PFSK-1 (cell line): ENCODE measurements at regions not wholly inside any gene's neighbourhood (a gene's known extent, or its start where the extent isn't known, plus 50 kb on each side); places are given as distances from the start of the nearest gene placed in this dataset.

ENCODE experiments used
- FOXP2 ChIP-seq: optimal IDR thresholded peaks from 2 replicates; pipeline ENCODE3; 2011; ENCODE audit warnings: borderline replicate concordance, control low read depth, inconsistent platforms; ENCODE audit not compliant: insufficient read depth; ENCODE audit errors: extremely low read length, extremely low read depth
- POLR2AphosphoS5 ChIP-seq: IDR thresholded peaks from 2 replicates; pipeline ENCODE4 v1.6.1; 2012; ENCODE audit warnings: low read depth, mild to moderate bottlenecking, control low read depth, low read length, moderate library complexity
- SIN3A ChIP-seq: IDR thresholded peaks from 2 replicates; pipeline ENCODE4 v1.6.1; 2012; ENCODE audit warnings: mild to moderate bottlenecking, low read length, moderate library complexity, borderline replicate concordance; ENCODE audit not compliant: insufficient read depth
- TAF1 ChIP-seq: IDR thresholded peaks from 2 replicates; pipeline ENCODE4 v1.6.1; 2012; ENCODE audit warnings: low read length, control low read depth, borderline replicate concordance; ENCODE audit not compliant: insufficient read depth
- TF ChIP-seq, protein P1 (sequence below), 2 experiments: IDR thresholded peaks; 2 replicates each; pipeline versions ENCODE4 v1.6.1 to v1.8.0; 2011 to 2012; ENCODE audit warnings: low read depth in 2 of 2, low read length in 2 of 2, control low read depth in 1 of 2, inconsistent platforms in 1 of 2, mild to moderate bottlenecking in 1 of 2, moderate library complexity in 1 of 2; ENCODE audit not compliant: insufficient read depth in 1 of 2

DNA sequence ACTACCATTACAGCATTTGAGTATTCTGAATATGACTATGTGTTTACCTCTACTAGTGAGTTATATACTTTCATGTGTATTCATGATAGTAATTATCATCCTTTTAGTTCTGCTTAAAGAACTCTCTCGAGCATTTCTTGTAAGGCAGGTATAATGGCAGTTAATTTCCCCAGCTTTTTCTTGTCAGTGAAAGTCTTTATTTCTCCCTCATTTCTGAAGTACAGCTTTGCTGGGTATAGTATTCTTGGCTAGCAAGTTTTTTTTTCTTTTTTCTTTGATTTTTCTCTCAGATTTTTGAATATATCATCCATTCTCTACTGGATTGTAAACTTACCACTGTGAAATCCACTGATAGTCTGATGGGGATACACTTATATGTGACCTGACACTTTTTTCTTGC lies 165.9 kb upstream of the ARHGAP5 start:
- TF ChIP-seq SIN3A, result no peak
- TF ChIP-seq TAF1, result no peak
- TF ChIP-seq, protein P1, sequence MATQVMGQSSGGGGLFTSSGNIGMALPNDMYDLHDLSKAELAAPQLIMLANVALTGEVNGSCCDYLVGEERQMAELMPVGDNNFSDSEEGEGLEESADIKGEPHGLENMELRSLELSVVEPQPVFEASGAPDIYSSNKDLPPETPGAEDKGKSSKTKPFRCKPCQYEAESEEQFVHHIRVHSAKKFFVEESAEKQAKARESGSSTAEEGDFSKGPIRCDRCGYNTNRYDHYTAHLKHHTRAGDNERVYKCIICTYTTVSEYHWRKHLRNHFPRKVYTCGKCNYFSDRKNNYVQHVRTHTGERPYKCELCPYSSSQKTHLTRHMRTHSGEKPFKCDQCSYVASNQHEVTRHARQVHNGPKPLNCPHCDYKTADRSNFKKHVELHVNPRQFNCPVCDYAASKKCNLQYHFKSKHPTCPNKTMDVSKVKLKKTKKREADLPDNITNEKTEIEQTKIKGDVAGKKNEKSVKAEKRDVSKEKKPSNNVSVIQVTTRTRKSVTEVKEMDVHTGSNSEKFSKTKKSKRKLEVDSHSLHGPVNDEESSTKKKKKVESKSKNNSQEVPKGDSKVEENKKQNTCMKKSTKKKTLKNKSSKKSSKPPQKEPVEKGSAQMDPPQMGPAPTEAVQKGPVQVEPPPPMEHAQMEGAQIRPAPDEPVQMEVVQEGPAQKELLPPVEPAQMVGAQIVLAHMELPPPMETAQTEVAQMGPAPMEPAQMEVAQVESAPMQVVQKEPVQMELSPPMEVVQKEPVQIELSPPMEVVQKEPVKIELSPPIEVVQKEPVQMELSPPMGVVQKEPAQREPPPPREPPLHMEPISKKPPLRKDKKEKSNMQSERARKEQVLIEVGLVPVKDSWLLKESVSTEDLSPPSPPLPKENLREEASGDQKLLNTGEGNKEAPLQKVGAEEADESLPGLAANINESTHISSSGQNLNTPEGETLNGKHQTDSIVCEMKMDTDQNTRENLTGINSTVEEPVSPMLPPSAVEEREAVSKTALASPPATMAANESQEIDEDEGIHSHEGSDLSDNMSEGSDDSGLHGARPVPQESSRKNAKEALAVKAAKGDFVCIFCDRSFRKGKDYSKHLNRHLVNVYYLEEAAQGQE (IDR thresholded peaks at IDR 0.05; ENCODE audit: insufficient read depth in 1 of 2, low read depth in 2 of 2, low read length in 2 of 2), result no peak
- no peak for TF ChIP-seq FOXP2
- TF ChIP-seq POLR2AphosphoS5, result no peak

DNA sequence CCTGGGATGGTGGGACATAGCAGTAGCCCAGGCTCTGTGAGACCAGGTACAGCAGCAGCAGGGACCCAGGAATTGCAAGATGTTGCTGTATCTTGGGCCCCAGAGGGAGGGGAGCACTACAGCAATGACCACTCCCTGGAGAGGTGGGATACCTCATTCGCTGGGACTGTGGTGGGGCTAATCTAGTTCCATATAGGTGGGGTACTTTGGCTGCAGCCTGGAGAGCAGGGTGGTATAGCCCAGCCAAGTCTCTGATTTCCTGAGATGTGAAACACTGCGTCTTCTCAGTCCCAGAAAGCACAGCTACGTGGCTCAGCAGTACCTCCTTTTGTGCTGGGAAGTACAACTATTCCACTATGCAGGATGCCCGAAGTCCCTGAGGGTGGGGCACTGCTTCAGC lies 163.7 kb upstream of the ARHGAP5 start:
- no peak for TF ChIP-seq SIN3A
- TF ChIP-seq FOXP2, result no peak
- TF ChIP-seq TAF1, result no peak
- TF ChIP-seq, protein P1 (IDR thresholded peaks at IDR 0.05; ENCODE audit: insufficient read depth in 1 of 2, low read depth in 2 of 2, low read length in 2 of 2), result no peak
- TF ChIP-seq POLR2AphosphoS5, result no peak

DNA sequence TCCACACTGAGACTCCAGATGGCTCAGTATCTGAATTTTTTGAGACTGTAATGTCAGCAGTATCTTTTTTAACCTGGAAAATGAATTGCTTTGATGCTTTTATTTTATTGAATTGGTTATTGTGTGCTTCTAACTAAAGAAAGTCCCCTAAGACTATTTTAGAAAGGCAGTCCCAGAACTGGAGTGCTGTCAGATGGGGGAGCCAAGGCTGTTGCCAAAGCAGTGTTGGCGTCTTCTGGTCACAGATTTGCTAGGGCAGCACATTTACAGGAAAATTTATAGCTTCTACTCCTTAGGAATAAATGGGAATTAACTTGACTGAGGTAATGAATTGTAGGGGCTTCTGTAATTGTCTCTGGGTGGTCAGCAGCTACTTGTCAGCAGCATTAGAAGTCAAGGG lies 157.1 kb upstream of the ARHGAP5 start:
- TF ChIP-seq, protein P1 (IDR thresholded peaks at IDR 0.05; ENCODE audit: insufficient read depth in 1 of 2, low read depth in 2 of 2, low read length in 2 of 2), result no peak
- TF ChIP-seq FOXP2, result no peak

DNA sequence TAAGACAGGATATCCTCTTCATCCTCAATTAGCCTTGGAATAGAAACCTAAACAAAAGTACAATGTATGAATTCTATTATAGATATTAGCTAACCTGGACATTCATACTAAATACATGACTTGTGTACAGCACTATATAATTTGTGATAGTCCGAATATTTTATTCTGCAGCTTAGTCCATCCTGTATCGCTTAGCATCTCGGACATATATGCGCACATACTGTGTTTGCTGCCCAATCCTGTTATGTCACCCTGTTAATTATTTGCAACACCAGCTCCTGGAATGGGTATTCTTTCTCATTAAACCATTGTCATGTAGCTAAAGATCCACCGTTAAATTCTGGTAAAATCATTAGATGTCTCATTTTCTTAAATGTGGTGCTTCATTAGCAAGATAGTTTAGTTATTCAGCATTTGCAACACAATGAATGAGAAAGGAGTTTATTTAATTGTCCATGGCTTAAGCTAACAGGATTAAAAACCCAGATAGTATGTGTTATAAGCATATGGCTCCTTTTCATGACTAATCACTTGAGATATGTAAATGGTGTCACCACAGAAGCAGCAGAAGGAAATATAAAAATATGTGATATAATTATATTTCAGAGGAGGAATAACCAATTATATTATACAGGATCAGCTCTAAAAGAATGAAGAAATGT lies 156.0 kb upstream of the ARHGAP5 start:
- TF ChIP-seq TAF1 (no peak), POLR2AphosphoS5 (no peak), FOXP2 (no peak), SIN3A (no peak)
- TF ChIP-seq, protein P1 (IDR thresholded peaks at IDR 0.05; ENCODE audit: insufficient read depth in 1 of 2, low read depth in 2 of 2, low read length in 2 of 2), result no peak

DNA sequence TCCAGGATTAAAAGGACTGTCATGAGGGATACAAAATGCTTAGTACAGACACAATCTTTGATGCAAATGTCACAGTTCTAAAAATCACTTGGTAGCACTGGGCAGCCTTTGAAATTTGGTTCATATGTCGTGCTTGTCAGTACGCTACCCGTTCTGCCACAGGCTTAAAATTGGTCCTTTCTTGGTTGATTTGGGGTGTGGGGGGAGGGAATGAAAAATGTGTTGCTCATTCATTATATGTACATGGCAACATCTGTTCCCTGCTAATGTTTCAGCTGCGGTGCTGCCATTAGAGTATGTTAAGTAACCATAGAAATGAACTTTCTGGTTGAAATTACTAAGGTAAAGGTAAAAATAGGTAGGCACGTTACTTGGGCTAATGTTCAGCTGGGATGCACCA lies 155.4 kb upstream of the ARHGAP5 start:
- no peak for TF ChIP-seq TAF1
- no peak for TF ChIP-seq POLR2AphosphoS5
- TF ChIP-seq, protein P1 (IDR thresholded peaks at IDR 0.05; ENCODE audit: insufficient read depth in 1 of 2, low read depth in 2 of 2, low read length in 2 of 2), result no peak
- TF ChIP-seq SIN3A, result no peak
- TF ChIP-seq FOXP2, result no peak
